GM21737 (cell line): ENCODE measurements at regions not wholly inside any gene's neighbourhood (a gene's known extent, or its start where the extent isn't known, plus 50 kb on each side); places are given as distances from the start of the nearest gene placed in this dataset.

Source experiments
- ATAC-seq: cut with Tn5 transposase; IDR thresholded peaks from one replicate; pipeline ENCODE4 v1.9.1; 2021; ENCODE audit warnings: mild to moderate bottlenecking, moderate library complexity; ENCODE audit not compliant: unreplicated experiment

- ATAC-seq: no peak
Measured at GRCh38 chr6:100268326-100268725, 196.4 kb downstream of the SIM1 start.

- no peak for ATAC-seq
Measured at GRCh38 chr6:100267721-100268123, 197.0 kb downstream of the SIM1 start.

GRCh38 chr6:100266494-100267401, 198.0 kb downstream of the SIM1 start:
- no peak for ATAC-seq

- no peak for ATAC-seq
Measured at GRCh38 chr6:100262086-100262485, 202.6 kb downstream of the SIM1 start.

- no peak for ATAC-seq
Measured at GRCh38 chr6:100261486-100261885, 203.2 kb downstream of the SIM1 start.

- ATAC-seq: no peak
Measured at GRCh38 chr6:100260584-100260983, 204.1 kb downstream of the SIM1 start.

GRCh38 chr6:100259865-100260264, 204.9 kb downstream of the SIM1 start:
- no peak for ATAC-seq

GRCh38 chr6:100258752-100259151, 206.0 kb downstream of the SIM1 start:
- ATAC-seq: no peak

- ATAC-seq: peak; percentile 95
Measured at GRCh38 chr6:100257793-100258395, 206.8 kb downstream of the SIM1 start.

GRCh38 chr6:100255701-100256100, 209.0 kb downstream of the SIM1 start:
- no peak for ATAC-seq

- no peak for ATAC-seq
Measured at GRCh38 chr6:100247123-100247522, 217.6 kb downstream of the SIM1 start.

- ATAC-seq: no peak
Measured at GRCh38 chr6:100246206-100246605, 218.5 kb downstream of the SIM1 start.

- ATAC-seq: no peak
Measured at GRCh38 chr6:100240798-100241197, 223.9 kb downstream of the SIM1 start.

- no peak for ATAC-seq
Measured at GRCh38 chr6:100237821-100238220, 226.9 kb downstream of the SIM1 start.

GRCh38 chr6:100236389-100236788, 228.3 kb downstream of the SIM1 start:
- no peak for ATAC-seq

GRCh38 chr6:100235631-100236030, 229.1 kb downstream of the SIM1 start:
- no peak for ATAC-seq

- no peak for ATAC-seq
Measured at GRCh38 chr6:100234625-100235024, 230.1 kb downstream of the SIM1 start.

GRCh38 chr6:100232781-100233573, 231.7 kb downstream of the SIM1 start:
- ATAC-seq: no peak

- ATAC-seq: no peak
Measured at GRCh38 chr6:100230953-100231316, 233.8 kb downstream of the SIM1 start.

GRCh38 chr6:100230115-100230952, 234.4 kb downstream of the SIM1 start:
- no peak for ATAC-seq

GRCh38 chr6:100229512-100229911, 235.2 kb downstream of the SIM1 start:
- no peak for ATAC-seq
